ENCODE measurements at regions not wholly inside any gene's neighbourhood (a gene's known extent, or its start where the extent isn't known, plus 50 kb on each side); places are given as distances from the start of the nearest gene placed in this dataset.

DNA sequence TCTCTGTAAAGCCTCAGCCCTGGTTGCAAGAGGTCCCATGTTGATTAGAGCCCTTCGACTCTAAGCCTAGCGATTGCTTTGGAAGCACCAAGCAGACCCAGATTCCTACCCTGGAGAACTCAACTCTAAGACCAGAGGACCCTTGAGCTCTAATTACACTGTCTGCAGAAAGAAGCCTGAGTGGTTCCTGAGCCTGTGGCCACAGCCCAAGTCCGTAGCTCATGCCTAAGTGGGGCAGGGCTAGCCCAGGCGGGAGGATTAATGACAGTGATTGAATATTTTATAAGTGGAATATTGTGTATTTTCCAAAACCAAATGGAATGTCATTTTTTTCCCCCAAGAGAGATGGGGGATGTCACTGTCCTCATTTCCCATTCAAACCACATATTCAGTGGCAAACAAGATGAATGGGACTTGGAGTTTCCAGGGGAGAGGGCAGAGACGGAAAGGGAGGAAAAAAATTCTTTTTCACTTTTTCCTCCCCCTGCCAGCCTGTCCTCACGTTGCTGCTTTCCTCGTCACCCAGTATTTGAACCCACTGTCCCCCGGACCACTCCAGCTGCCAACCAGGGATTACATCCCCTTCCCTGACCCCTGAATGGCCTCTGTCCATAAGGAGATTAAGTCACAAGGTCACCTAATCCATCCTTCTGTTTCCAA is 79.6 kb upstream of the CTTNBP2NL start:
- TF ChIP-seq, protein P1, sequence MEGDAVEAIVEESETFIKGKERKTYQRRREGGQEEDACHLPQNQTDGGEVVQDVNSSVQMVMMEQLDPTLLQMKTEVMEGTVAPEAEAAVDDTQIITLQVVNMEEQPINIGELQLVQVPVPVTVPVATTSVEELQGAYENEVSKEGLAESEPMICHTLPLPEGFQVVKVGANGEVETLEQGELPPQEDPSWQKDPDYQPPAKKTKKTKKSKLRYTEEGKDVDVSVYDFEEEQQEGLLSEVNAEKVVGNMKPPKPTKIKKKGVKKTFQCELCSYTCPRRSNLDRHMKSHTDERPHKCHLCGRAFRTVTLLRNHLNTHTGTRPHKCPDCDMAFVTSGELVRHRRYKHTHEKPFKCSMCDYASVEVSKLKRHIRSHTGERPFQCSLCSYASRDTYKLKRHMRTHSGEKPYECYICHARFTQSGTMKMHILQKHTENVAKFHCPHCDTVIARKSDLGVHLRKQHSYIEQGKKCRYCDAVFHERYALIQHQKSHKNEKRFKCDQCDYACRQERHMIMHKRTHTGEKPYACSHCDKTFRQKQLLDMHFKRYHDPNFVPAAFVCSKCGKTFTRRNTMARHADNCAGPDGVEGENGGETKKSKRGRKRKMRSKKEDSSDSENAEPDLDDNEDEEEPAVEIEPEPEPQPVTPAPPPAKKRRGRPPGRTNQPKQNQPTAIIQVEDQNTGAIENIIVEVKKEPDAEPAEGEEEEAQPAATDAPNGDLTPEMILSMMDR (IDR thresholded peaks at IDR 0.05 in 4 of 5, conservative IDR thresholded peaks at IDR 0.05 in 1 of 5) = no peak
- no peak for TF ChIP-seq POLR2A (IDR thresholded peaks at IDR 0.05)
